ENCODE measurements at regions not wholly inside any gene's neighbourhood (a gene's known extent, or its start where the extent isn't known, plus 50 kb on each side); places are given as distances from the start of the nearest gene placed in this dataset.
"Not testable (repeated sequence)": the region's sequence is repeated elsewhere in the genome, so short reads cannot be mapped to it uniquely, and the experiment has no call there.

DNA sequence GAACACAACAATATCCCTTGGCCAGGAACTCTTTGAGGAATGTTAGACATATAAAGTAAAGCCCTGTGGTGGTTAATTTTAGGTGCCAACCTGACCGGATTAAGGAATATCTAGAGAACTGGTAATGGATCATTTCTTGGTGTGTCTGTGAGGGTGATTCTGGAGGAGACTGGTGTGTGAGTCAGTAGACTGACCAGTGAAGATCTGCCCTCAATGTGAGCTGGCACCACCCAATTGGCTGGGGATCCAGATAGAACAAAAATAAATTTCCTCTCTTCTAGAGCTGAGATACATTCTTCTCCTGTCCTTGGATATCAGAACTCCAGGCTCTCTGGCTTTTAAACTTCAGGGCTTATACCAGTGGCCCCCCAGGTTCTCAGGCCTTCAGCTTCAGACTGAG, 56.2 kb upstream of the TNPO1 start:
- DNase-seq: no peak

DNA sequence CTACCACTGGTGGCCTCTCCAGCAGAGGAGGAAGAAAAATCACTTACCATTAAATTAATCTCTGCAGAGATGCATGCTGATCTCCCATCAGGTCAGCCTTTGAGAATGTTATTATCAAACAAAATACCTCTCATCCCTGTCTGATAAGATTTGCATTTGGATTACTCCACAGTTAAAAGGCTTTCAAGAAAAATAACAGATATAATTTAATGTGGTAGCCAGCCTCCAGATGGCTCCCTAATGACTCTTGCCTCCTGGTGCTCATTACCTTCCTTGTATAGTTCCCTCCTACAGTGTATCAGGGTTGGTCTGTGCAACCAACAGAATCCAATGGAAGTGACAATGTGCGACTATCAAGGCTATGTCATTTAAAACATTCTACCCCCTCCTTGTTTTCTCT, 63.6 kb upstream of the TNPO1 start:
- DNase-seq: no peak

DNA sequence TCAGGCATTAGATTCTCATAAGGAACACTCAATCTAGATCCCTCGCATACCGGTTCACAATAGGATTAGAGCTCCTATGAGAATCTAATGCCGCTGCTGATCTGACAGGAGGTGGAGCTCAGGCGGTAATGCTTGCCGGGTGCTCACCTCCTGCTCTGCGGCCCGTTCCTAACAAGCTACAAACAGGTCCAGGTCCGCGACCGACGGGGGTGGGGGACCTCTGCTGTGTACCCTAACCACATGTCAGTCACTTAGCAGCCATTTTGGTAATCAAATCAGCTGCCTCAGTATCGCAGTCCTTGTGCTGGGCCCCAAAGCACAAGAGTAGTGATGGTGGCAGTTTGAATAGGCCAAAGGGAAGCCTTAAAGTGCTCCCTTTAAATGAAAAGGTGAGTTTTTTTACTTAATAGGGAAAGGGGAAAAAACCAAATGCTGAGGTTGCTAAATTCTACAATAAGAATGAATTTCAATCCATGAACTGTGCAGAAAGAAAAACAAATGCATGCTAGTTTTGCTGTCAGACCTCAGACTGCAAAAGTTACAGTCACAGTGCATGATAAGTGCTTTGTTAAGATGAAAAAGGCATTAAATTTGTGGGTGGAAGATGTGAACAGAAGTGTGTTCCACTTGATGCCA, 67.0 kb upstream of the TNPO1 start:
- no peak for DNase-seq

DNA sequence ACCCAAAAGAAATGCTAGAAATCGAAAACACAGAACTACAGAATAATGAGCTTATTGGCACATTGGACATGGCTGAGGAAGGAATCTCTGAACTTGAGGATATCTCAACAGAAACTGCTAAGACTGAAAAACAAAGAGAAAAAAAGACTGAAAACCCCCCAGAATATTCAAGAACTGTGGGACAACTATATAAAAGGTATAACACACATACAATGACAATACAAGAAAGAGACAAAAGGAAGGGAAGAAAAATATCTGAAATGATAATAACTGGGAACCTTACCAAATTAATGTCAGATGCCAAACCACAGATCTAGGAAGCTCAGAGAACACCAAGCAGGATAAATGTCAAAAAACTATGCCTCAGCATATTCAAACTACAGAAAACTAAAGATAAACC, 68.6 kb upstream of the TNPO1 start:
- no peak for DNase-seq

DNA sequence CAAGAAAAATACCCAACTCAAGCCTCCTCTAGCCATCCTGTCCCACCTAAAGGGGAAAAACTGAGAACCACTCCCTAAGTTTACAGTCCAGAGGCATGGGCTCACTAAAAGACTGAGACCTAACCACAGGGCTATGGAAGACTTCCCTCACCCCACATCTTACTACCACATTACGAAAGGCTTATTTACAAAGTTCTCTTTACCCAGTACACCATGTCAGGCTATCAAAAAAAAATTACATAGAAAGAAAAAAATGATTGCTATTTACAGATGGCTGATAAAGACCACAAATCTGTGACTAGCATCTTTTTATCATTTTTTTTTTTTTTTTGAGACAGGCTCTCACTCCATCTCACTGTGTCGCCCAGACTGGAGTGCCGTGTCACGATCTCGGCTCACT, 69.7 kb upstream of the TNPO1 start:
- DNase-seq: no peak

DNA sequence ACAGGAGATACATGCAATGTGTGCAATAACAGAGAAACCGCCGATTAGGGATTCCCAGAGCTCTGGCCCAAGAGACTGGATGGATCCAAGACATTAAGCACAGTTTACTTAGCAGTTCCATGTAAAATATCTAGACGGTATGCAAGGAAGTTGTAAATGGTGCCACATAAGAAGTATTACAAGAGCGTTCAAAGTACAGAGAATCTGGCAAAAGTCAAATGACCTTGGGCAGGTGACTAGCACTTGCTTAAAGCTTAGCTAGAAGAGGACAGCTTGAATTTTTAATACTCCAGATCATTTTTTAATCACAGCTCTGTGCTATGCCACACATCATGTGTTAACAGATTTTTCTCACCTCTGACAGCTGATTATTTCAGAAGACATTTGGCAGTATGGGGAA, 72.3 kb upstream of the TNPO1 start:
- DNase-seq: no peak

DNA sequence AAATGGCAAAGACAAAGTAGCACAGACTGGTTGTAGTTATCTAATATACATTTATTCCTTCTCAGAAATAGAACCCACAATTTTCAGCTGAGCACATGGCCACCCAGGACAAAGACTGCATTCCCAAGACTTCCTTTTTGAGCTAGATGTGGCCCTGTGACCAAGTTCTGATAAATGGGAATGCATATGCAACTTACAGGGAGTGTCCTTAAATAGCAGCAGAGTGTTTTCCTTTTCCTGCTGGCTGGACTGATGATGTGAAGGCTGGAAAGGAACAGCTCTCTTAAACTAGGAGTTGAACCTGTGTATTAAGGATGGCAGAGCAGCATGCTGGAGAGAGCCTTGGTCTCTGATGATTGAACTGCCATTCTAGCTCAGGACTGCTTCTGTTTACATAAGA, 74.7 kb upstream of the TNPO1 start:
- DNase-seq: no peak

DNA sequence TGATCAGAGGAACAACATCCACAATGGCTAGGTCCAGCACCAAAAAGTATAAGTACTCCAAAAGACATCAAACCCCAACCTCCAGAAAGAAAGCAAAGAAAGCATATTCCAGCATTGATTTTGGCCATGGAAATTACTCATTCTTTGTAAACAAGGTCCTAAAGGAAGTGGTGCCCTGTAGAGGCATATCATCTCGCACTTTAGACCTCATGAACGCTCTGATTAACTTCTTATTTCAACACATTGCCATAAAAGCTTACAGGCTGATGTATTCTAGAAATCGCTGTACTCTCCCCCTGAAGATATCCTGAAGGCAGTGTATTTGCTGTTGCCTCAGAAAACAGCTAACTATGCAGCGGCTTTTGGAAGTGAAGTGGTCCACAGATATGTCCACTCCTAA, 82.7 kb upstream of the TNPO1 start:
- DNase-seq: no peak

DNA sequence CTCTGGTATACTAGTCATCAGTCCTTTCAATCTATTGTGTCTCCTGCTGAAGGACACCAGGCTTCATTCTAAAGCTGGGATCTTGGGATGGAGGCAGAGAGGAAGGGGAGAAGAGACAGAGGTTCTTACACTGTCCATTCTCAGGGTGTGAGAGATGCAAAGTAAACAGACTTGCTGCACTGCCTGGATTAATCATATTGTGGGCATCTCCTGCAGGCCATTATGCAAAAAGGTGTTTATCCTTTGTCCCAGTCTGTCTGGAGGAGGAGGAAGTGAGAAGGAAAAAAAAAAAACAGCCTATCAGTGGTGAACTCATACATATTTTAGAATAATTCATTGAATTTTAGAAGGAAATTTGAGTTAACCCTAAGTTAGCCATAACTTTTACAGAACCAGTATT, 92.9 kb upstream of the TNPO1 start:
- DNase-seq: no peak

DNA sequence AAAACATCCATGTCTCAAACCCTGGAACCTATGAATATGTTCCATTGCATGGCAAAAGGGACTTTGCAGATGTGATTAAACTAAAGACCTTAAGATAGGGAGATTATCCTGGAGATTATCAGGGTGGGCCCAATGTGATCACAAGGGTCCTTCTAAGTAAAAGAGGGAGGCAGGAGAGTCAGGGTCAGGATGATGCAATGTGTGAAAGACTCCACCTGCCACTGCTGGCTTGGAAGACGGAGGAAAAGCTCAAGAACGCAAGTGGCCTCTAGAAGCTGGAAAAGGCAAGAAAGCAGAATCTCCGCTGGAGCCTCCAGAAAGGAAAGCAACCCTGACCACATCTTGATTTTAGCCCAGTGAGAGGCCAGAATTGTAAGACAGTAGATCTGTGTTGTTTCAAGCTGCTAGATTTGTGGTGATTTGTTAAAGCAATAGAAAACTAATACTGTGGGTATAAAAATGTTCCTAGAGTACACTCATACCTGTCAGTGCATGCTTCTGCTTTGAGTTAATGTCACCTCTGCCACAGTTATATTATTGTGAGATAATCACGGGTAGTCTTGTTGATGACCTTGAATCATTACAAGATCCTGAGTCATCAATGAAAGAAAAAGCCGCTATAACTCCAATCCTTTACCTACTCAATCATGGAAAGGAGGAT, 93.5 kb upstream of the TNPO1 start:
- no peak for DNase-seq

DNA sequence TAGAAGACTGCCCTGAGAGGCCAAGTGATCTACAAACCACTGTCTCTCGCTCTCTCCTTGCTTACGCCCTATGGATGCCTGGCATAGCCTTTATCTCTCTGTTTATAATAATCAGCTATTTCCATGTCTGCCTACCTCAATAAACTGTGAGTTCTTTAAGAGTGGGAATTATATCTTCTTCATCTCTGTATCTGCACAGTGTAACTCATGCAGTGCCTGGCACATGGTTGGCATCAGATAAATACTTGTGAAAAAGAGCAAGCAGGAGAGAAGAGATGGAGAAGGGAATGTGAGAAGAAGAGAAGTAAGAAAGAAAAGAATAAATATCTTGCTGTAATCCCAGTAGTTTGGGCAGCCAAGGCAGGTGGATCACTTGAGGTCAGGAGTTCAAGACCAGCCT, 94.6 kb upstream of the TNPO1 start:
- no peak for DNase-seq

DNA sequence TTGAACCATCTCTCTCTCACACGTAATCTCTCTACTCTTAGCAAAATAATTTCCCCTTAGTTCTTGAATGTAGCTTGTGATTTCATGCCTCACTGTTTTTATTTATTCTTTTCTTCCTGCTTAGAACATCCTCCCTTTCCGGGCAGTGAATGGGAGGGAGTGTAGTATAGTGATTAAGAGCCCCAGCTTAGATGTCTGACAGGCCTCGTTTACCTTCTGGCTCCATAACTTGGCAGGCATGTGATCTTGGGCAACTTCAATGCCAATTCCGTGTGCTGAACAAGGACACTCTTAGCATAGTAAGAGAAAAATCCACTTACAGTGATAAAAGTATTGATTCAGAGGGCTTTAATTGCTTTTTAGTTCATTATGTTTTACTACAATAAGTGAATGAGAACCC, 96.3 kb upstream of the TNPO1 start:
- DNase-seq: no peak

DNA sequence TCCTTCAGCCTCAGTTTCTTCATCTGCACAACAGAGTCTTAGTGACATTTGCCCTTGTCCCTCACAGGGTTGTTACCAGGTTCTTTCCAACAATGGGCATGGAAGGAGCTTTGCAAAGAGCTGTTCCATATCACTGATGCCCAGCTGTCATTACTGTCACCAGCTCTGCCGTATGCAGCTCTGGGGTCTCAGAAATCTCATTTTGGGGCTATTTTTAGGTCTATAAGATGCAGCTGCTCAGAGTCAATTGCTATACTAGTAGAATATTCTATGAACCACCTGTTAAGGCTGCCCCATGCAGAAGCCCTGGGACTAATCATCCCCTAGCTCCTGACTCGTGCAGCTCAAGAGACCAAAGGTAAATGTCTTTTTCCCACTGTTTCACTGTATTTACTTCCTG, 105.1 kb upstream of the TNPO1 start:
- no peak for DNase-seq

DNA sequence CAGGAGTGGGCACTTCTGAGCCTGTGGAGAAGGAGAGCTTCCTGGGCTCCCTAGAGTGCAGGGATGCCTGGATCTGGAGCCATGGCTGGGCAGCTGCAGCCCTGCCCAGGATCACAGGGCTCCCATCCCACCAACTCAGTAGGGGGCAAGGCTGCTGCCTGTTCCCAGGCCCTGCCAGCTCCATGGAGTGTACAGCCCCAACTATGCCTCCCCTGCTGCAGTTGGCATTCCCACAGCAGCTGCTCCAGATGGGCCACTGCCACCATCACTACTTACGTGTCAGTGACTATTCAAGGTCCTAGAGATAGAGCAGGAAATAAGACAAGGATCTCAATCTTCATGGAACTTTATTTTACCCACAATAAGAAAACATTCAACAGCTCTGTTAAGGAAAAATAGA, 107.1 kb upstream of the TNPO1 start:
- DNase-seq: no peak

DNA sequence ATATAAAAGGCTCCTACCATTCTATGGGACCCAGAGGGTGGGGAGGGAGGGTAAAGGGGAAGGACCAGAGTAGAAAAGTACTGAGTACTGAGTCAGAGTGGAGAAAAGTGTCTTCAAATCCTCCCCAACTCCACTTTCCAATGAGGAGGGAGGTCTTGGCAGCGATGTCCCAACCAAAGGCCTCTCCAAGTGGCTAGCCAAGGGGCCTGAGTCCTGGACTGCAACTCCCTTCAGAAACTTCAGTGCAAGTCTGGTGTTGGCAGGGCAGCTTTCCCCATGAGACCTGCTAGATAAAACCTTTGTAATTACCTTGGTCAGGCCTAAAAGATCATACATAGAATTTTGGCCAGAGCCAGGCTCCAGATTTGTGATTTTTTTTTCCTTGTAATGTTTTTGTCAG, 111.3 kb upstream of the TNPO1 start:
- DNase-seq: no peak

DNA sequence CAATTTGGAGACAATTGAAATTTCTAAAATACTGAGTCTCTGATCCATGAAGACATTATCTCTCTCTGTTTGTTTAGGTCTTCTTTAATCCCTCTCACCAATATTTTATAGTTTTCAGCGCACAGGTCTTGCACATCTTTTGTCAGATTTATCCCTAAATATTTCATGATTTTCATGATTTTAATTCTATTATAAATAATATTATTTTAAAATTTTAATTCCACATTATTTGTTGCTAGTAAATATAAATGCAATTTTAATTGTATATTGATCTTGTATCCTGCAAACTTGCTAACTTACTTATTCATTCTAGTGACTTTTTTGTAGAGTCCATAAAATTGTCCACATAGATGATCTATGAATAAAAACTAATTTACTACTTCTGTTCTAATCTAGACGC, 112.6 kb upstream of the TNPO1 start:
- DNase-seq: no peak

DNA sequence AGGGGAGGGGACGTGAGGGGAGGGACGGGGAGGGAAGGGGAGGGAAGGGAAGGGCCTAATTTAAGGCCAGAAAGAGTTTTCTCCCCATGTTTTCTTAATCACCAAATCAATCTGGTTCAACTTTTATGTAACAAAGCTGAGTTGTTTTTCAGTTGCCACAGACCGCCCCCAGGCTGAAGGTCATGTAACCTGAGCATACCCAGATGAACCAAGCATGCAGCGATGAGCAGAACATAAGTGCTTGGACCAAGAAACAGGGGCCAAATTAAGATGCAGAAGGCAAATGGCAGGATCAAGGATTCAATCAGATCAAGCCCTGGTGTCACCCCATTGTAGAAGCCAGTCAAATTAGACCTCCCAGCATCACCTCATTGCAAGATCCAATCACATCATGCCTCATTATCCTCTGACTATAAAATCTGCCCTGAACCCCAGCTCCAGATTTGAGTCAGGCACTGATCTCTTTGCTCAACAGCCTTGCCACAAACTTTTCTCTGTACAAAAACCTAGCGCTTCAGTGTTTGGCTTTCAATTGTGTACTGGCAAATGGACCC, 113.5 kb upstream of the TNPO1 start:
- no peak for DNase-seq

DNA sequence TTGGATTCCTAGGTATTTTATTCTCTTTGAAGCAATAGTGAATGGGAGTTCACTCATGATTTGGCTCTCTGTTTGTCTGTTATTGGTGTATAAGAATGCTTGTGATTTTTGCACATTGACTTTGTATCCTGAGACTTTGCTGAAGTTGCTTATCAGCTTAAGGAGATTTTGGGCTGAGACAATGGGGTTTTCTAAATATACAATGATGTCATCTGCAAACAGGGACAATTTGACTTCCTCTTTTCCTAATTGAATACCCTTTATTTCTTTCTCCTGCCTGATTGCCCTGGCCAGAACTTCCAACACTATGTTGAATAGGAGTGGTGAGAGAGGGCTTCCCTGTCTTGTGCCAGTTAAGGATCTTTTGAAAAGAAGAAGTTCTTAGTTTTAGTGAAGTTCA, 114.4 kb upstream of the TNPO1 start:
- DNase-seq: not testable (repeated sequence)

DNA sequence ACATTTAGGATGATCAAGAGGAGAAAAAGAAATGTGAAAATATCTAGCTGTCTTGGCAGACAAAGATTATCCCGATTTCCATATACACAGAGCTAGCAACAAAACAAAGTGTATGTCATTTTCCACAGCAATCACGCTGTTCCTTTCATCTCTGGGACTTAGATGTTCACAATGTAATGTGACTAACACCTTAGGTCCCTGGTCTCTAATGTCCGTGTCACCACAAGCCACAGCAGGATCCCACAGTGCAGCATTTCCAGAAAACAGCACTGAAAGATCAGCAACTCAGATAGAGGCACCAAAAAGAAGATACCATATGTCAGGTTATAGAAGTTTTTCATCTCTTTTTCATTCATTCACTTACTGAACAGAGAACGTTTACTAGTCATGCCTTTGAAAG, 118.0 kb upstream of the TNPO1 start:
- no peak for DNase-seq

DNA sequence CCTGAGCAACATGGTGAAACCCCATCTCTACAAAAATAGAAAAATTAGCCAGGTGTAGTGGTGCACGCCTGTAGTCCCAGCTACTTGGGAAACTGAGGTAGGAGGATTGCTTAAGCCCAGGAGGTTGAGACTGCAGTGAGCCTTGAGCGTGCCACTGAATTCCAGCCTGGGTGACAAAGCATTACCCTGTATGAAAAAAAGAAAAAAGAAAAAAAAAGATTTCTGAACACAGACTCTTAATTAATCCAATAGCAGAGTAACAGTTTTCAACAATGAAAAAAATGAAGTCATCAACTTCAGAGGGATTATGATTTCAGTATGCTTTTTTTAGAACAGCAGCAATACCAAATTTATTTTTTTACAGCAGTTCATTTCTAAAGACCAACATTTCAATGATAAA, 118.8 kb upstream of the TNPO1 start:
- no peak for DNase-seq

DNA sequence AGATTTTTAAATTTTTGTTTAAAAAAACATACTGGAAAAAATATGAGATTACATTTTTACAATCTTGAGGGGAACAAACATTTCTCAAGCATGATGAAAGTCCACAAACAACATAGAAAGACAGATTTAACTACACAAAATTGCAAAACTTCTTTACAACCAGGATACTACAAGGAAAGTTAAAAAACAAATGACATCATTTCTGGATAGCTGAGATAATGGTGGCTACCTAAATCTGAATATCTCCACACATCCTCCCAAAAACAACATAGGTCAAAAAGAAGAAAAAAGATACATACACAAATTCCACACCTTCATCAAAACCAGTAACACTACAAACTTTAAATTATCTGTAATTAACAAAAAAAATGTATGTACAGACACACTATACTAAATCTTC, 120.8 kb upstream of the TNPO1 start:
- DNase-seq: no peak

DNA sequence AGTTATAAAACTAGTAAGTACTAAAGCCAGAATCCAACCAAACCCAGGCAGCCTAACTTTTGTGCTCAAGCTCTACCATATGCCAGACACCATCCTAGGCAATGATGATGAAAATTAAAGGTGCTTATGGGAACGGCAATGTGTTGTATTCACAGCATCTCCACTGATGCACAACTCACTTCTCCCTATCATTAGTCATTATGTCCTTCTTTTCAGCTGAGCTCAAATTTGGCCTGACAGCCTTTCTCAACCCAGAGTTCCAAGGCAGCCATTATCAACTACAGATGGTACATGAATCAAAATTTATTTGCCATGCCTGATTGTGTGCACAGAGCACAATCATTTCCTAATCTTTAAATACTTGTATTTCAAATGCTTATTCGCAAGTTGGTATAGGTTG, 121.6 kb upstream of the TNPO1 start:
- no peak for DNase-seq

DNA sequence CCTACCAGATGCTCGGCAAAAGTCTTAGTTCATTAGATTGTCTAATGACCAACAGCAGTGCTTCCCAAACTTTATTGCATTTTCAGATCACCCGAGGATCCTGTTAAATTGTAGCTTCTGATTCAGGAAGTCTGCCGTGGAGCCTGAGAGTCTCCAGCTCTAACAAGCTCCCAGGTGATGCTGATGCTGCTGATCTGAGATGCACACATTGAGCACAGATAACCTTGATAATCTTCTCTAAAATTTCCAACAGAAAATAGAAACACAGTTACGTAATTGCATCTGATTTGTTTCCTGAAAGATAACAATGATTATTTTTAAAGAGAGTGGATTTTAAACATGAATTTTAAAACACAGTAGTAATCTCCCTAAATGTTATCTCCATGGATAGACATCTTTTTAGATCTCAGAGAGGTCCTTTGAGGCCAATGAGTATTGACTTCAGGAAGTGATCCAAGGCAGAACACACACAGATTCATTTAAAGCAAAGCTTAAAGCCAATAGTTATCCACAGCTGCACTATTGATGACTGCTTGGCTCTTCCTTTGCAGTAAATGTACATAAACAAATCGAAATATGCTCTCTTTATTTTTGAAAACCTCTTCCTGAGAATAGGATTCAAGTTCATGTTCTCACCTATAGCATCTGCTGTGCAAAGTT, 122.8 kb upstream of the TNPO1 start:
- DNase-seq: no peak

DNA sequence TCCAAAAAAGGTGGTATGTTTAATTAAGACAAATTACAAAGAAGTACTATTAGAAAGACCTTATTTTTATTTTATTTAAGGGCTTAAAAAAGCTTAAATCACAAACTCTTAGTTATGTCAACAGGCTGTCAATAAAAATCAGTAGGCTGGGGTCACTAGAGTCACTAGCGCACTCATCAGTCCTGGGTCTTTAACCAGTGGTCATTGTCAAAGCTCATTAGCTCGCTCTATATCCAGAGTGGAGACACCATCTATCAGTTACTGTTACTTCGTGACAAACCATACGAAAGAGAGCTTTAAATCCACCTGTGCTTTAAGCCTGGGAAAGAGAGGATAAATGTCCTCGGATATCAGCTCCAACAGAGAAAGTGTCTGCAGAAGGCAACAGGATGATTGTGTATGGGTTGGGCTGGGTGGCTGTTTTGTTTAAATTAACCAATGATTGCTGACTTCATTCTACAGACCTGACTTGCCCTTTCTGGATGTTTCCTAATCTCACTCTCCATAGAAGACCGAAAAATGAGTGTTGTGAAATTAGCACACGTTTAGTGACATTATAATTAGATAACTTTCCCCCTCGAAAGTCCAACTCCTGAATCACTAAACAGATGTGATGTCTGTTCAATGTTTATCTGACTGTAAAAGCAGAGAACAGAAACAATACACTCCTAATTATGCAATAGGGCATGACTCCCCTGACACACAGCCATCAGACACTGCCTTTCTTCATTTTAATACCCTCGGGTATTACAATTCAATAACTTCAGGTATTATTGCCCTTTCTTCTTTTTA, 123.6 kb upstream of the TNPO1 start:
- no peak for DNase-seq

Measured in NCI-H510A treated with DMSO at 0.1 percent for 48 hours (cell line).